DND-41 (cell line): ENCODE measurements at regions not wholly inside any gene's neighbourhood (a gene's known extent, or its start where the extent isn't known, plus 50 kb on each side); places are given as distances from the start of the nearest gene placed in this dataset.

Experiments
- ATAC-seq: fragments of 200-7000 bp; cut with Tn5 transposase; 3 replicates; pipeline ENCODE4 v1.9.1; 2021; ENCODE audit warnings: low read depth; ENCODE audit not compliant: insufficient read depth
- DNase-seq: peaks from one replicate; pipeline ENCODE4 v3.0.0-alpha.2; 2020
- H2AFZ ChIP-seq: 2 replicates; pipeline ENCODE4 v1.6.0; 2012; ENCODE audit warnings: low read depth, low read length
- H3K27ac ChIP-seq: 2 replicates; pipeline ENCODE4 v1.5.1; 2012; ENCODE audit warnings: low read length, inconsistent platforms
- H3K27me3 ChIP-seq: fragments of 200-600 bp; sonication (generic); 2 replicates; pipeline ENCODE4 v1.6.0; 2012; ENCODE audit warnings: low read length, mild to moderate bottlenecking, inconsistent platforms; ENCODE audit not compliant: insufficient read depth, poor library complexity
- H3K36me3 ChIP-seq: 2 replicates; pipeline ENCODE4 v1.5.1; 2012; ENCODE audit warnings: low read length, inconsistent platforms; ENCODE audit not compliant: insufficient read depth
- H3K4me1 ChIP-seq: 2 replicates; pipeline ENCODE4 v1.5.1; 2012; ENCODE audit warnings: mild to moderate bottlenecking, low read length; ENCODE audit not compliant: insufficient read depth
- H3K4me2 ChIP-seq: 2 replicates; pipeline ENCODE4 v1.6.0; 2012; ENCODE audit warnings: mild to moderate bottlenecking, moderate library complexity, low read length, inconsistent platforms; ENCODE audit not compliant: insufficient read depth
- H3K4me3 ChIP-seq, 2 experiments: fragments of 200-600 bp in 1 of 2; shearing (Covaris generic) in 1 of 2; 2 replicates each; pipeline ENCODE4 v1.5.1; 2012 to 2016; ENCODE audit warnings: inconsistent platforms in 2 of 2, low read length in 2 of 2, mild to moderate bottlenecking in 2 of 2, low read depth in 1 of 2, moderate library complexity in 1 of 2
- H3K79me2 ChIP-seq: 2 replicates; pipeline ENCODE4 v1.6.0; 2012; ENCODE audit warnings: low read length, inconsistent platforms; ENCODE audit not compliant: insufficient read depth
- H3K9ac ChIP-seq: 2 replicates; pipeline ENCODE4 v1.6.0; 2012; ENCODE audit warnings: low read depth, mild to moderate bottlenecking, inconsistent platforms, low read length, moderate library complexity
- H3K9me3 ChIP-seq: 2 replicates; pipeline ENCODE4 v1.5.1; 2012; ENCODE audit warnings: low read length, moderate library complexity, mild to moderate bottlenecking, inconsistent platforms; ENCODE audit not compliant: insufficient read depth, severe bottlenecking
- H4K20me1 ChIP-seq: 2 replicates; pipeline ENCODE4 v1.6.0; 2012; ENCODE audit warnings: low read length; ENCODE audit not compliant: insufficient read depth
- CTCF ChIP-seq: IDR thresholded peaks from 2 replicates; pipeline ENCODE4 v1.5.1; 2012; ENCODE audit warnings: borderline replicate concordance, low read length, moderate library complexity, mild to moderate bottlenecking; ENCODE audit not compliant: poor library complexity, severe bottlenecking; ENCODE audit errors: extremely low read depth
- EZH2 ChIP-seq: IDR thresholded peaks from 3 replicates; pipeline ENCODE4 v1.6.1; 2012; ENCODE audit warnings: borderline replicate concordance, low read depth, mild to moderate bottlenecking, moderate library complexity, low read length, inconsistent platforms; ENCODE audit not compliant: severe bottlenecking

- Histone ChIP-seq H3K4me2 (no peak overlapping the region), H3K4me1 (no peaks in the 10 kb centered on the region), H3K79me2 (no peaks in the 10 kb centered on the region), H4K20me1 (no peaks in the 10 kb centered on the region), H3K9ac (no peak overlapping the region), H3K36me3 (no peaks in the 10 kb centered on the region), H3K9me3 (no peaks in the 10 kb centered on the region), H2AFZ (no peak overlapping the region), H3K4me3 (no peak overlapping the region), H3K27ac (no peak overlapping the region), H3K27me3 (no peaks in the 10 kb centered on the region)
- TF ChIP-seq CTCF (no peak), EZH2 (no peak)
- no peak for ATAC-seq
- no peak for DNase-seq
These were observed 309.7 kb downstream of the SEC16B start for GRCh38 chr1:177660188-177660587.

- TF ChIP-seq CTCF (no peak), EZH2 (no peak)
- no peak overlapping the region for H3K4me2 ChIP-seq
- H3K36me3 ChIP-seq, result no peaks in the 10 kb centered on the region
- H3K9me3 ChIP-seq, result no peaks in the 10 kb centered on the region
- H2AFZ ChIP-seq, result no peak overlapping the region
- H3K27me3 ChIP-seq, result no peaks in the 10 kb centered on the region
- no peak overlapping the region for H3K27ac ChIP-seq
- H4K20me1 ChIP-seq, result no peaks in the 10 kb centered on the region
- no peak for DNase-seq
- ATAC-seq, result no peak
- no peaks in the 10 kb centered on the region for H3K79me2 ChIP-seq
- H3K4me3 ChIP-seq, result no peak overlapping the region
- H3K9ac ChIP-seq, result no peak overlapping the region
- no peaks in the 10 kb centered on the region for H3K4me1 ChIP-seq
These were observed 310.6 kb downstream of the SEC16B start for GRCh38 chr1:177659281-177659680.

GRCh38 chr1:177656598-177656997 lies 313.3 kb downstream of the SEC16B start:
- TF ChIP-seq CTCF (no peak), EZH2 (no peak)
- Histone ChIP-seq H2AFZ (no peak overlapping the region), H3K79me2 (no peaks in the 10 kb centered on the region), H3K4me1 (no peaks in the 10 kb centered on the region), H3K4me2 (no peak overlapping the region), H3K9me3 (no peaks in the 10 kb centered on the region), H4K20me1 (no peaks in the 10 kb centered on the region), H3K27ac (no peak overlapping the region), H3K9ac (no peak overlapping the region), H3K36me3 (no peaks in the 10 kb centered on the region), H3K27me3 (no peaks in the 10 kb centered on the region), H3K4me3 (no peak overlapping the region)
- no peak for ATAC-seq
- DNase-seq, result no peak

- Histone ChIP-seq H3K27me3 (no peaks in the 10 kb centered on the region), H3K9me3 (no peaks in the 10 kb centered on the region), H2AFZ (no peak overlapping the region), H3K4me1 (no peaks in the 10 kb centered on the region), H3K4me3 (no peak overlapping the region), H3K36me3 (no peaks in the 10 kb centered on the region), H4K20me1 (no peaks in the 10 kb centered on the region), H3K4me2 (no peak overlapping the region), H3K9ac (no peak overlapping the region), H3K27ac (no peak overlapping the region), H3K79me2 (no peaks in the 10 kb centered on the region)
- no peak for ATAC-seq
- TF ChIP-seq EZH2, result no peak
- TF ChIP-seq CTCF, result no peak
- no peak for DNase-seq
These were observed 318.9 kb downstream of the SEC16B start for GRCh38 chr1:177650947-177651346.
